Trophoblast cell (in vitro differentiated cells and primary cell): ENCODE measurements at regions not wholly inside any gene's neighbourhood (a gene's known extent, or its start where the extent isn't known, plus 50 kb on each side); places are given as distances from the start of the nearest gene placed in this dataset.

Source experiments
- DNase-seq, 2 donors: peaks; one replicate each; pipeline ENCODE4 v3.0.0-alpha.2; 2016
- H2AFZ ChIP-seq: 2 replicates; pipeline ENCODE4 v1.6.1; 2013; ENCODE audit warnings: low read length, moderate library complexity, mild to moderate bottlenecking; ENCODE audit not compliant: insufficient read depth, poor library complexity
- H2AK5ac ChIP-seq: 2 replicates; pipeline ENCODE4 v1.6.1; 2013; ENCODE audit warnings: mild to moderate bottlenecking, low read length
- H2BK120ac ChIP-seq: 2 replicates; pipeline ENCODE4 v1.6.1; 2013; ENCODE audit warnings: low read length, mild to moderate bottlenecking, moderate library complexity; ENCODE audit not compliant: insufficient read depth, poor library complexity
- H2BK12ac ChIP-seq: 2 replicates; pipeline ENCODE4 v1.6.1; 2013; ENCODE audit warnings: mild to moderate bottlenecking, low read length, moderate library complexity
- H2BK5ac ChIP-seq: 2 replicates; pipeline ENCODE4 v1.6.1; 2013; ENCODE audit warnings: low read length, low read depth, moderate library complexity, mild to moderate bottlenecking; ENCODE audit not compliant: poor library complexity
- H3K14ac ChIP-seq: 2 replicates; pipeline ENCODE4 v1.6.1; 2013; ENCODE audit warnings: mild to moderate bottlenecking, low read length
- H3K18ac ChIP-seq: 2 replicates; pipeline ENCODE4 v1.6.1; 2013; ENCODE audit warnings: mild to moderate bottlenecking, low read length
- H3K23ac ChIP-seq: 2 replicates; pipeline ENCODE4 v1.6.1; 2013; ENCODE audit warnings: low read length
- H3K27ac ChIP-seq: 2 replicates; pipeline ENCODE4 v1.5.1; 2013; ENCODE audit warnings: low read depth, mild to moderate bottlenecking, inconsistent platforms, low read length, moderate library complexity
- H3K27me3 ChIP-seq: 2 replicates; pipeline ENCODE4 v1.6.1; 2013; ENCODE audit warnings: inconsistent platforms, mild to moderate bottlenecking, low read length, moderate library complexity; ENCODE audit not compliant: insufficient read depth
- H3K36me3 ChIP-seq, 2 experiments: 1 replicate in 1 of 2; 2 replicates in 1 of 2; pipeline ENCODE4 v1.6.1; 2013; ENCODE audit warnings: low read length in 2 of 2, mild to moderate bottlenecking in 2 of 2, moderate library complexity in 1 of 2; ENCODE audit not compliant: insufficient read depth in 2 of 2, control insufficient read depth in 1 of 2
- H3K4ac ChIP-seq: 2 replicates; pipeline ENCODE4 v1.6.1; 2013; ENCODE audit warnings: low read depth, mild to moderate bottlenecking, low read length, moderate library complexity
- H3K4me1 ChIP-seq, 2 experiments: 1 replicate in 1 of 2; 2 replicates in 1 of 2; pipeline ENCODE4 v1.6.1; 2013; ENCODE audit warnings: low read length in 2 of 2, mild to moderate bottlenecking in 2 of 2, moderate library complexity in 1 of 2; ENCODE audit not compliant: insufficient read depth in 2 of 2, control insufficient read depth in 1 of 2
- H3K4me2 ChIP-seq: 2 replicates; pipeline ENCODE4 v1.6.1; 2013; ENCODE audit warnings: inconsistent platforms, mild to moderate bottlenecking, low read length, moderate library complexity
- H3K4me3 ChIP-seq: 2 replicates; pipeline ENCODE4 v1.5.1; 2013; ENCODE audit warnings: mild to moderate bottlenecking, low read depth, low read length, inconsistent platforms
- H3K79me1 ChIP-seq: one replicate; pipeline ENCODE4 v1.6.1; 2013; ENCODE audit warnings: low read length
- H3K79me2 ChIP-seq: 2 replicates; pipeline ENCODE4 v1.6.1; 2013; ENCODE audit warnings: low read length, mild to moderate bottlenecking; ENCODE audit not compliant: control insufficient read depth, insufficient read depth, poor library complexity
- H3K9ac ChIP-seq: 2 replicates; pipeline ENCODE4 v1.6.1; 2013; ENCODE audit warnings: mild to moderate bottlenecking, low read length
- H3K9me3 ChIP-seq: 2 replicates; pipeline ENCODE4 v1.6.1; 2013; ENCODE audit warnings: low read depth, mild to moderate bottlenecking, control low read depth, inconsistent platforms, low read length; ENCODE audit not compliant: insufficient read depth
- H4K12ac ChIP-seq: 2 replicates; pipeline ENCODE4 v1.6.1; 2013; ENCODE audit warnings: low read depth, mild to moderate bottlenecking, low read length, moderate library complexity
- H4K8ac ChIP-seq: 2 replicates; pipeline ENCODE4 v1.6.1; 2013; ENCODE audit warnings: low read depth, mild to moderate bottlenecking, low read length, moderate library complexity
- H4K91ac ChIP-seq: one replicate; pipeline ENCODE4 v1.6.1; 2013; ENCODE audit warnings: low read depth, mild to moderate bottlenecking, low read length, moderate library complexity
- WGBS: extraction: QIAGEN DNeasy Blood & Tissue Kit; methylation state at CpG from one replicate; pipeline ENCODE4 v1.1.7; 2013; ENCODE audit warnings: missing lambda C conversion rate; ENCODE audit not compliant: insufficient read length, insufficient coverage; ENCODE audit errors: extremely low coverage; 5-methylcytosine and 5-hydroxymethylcytosine counted together

GRCh38 chr3:109648027-109648426 is 310.7 kb upstream of the DPPA4 start:
- Histone ChIP-seq H3K4me3 (no peak overlapping the region), H3K79me2 (no peaks in the 10 kb centered on the region), H3K79me1 (no peaks in the 10 kb centered on the region), H2BK120ac (no peak overlapping the region), H4K91ac (no peak overlapping the region), H3K18ac (no peak overlapping the region), H3K9me3 (peaks cover 2% of the 10 kb centered on the region), H3K9ac (no peak overlapping the region), H2AK5ac (no peak overlapping the region), H4K8ac (no peak overlapping the region), H3K4ac (no peak overlapping the region), H3K36me3 (no peaks in the 10 kb centered on the region), H3K4me1 (no peaks in the 10 kb centered on the region), H3K4me2 (no peak overlapping the region), H2BK12ac (no peak overlapping the region), H3K14ac (no peak overlapping the region), H3K23ac (no peak overlapping the region), H3K27me3 (no peaks in the 10 kb centered on the region), H2BK5ac (no peak overlapping the region), H2AFZ (no peak overlapping the region), H3K27ac (no peak overlapping the region), H4K12ac (no peak overlapping the region)
- DNase-seq: no peak
- WGBS: no CpG with 5 or more reads among the region's 6 CpGs

DNA sequence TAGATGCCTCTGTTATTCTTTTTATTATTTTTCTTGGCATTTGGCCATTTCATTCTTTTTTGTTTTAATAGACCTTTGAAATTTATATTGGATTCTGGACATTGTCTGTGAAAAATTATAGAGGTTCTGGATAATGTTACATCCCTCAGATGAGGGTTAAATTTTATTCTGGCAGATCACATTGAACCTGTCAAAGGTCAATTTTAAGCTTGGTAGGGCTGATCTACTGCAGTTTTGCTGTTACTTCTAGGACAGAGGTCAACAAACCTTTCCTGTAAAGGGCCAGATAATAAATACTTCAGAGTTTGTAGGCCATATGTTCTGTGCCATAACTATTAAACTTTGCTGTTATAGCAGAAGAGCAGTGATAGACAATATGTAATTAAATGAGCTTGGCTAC is 318.9 kb upstream of the DPPA4 start:
- Histone ChIP-seq H3K18ac (no peak overlapping the region), H2AK5ac (no peak overlapping the region), H2BK120ac (no peak overlapping the region), H3K4ac (no peak overlapping the region), H3K9me3 (no peaks in the 10 kb centered on the region), H4K12ac (no peak overlapping the region), H4K91ac (no peak overlapping the region), H4K8ac (no peak overlapping the region), H2BK12ac (no peak overlapping the region), H3K14ac (no peak overlapping the region), H3K4me1 (no peaks in the 10 kb centered on the region), H3K4me3 (no peak overlapping the region), H3K79me1 (no peaks in the 10 kb centered on the region), H3K4me2 (no peak overlapping the region), H3K36me3 (no peaks in the 10 kb centered on the region), H3K79me2 (no peaks in the 10 kb centered on the region), H3K9ac (no peak overlapping the region), H3K23ac (no peak overlapping the region), H3K27ac (no peak overlapping the region), H2AFZ (no peak overlapping the region), H2BK5ac (no peak overlapping the region), H3K27me3 (no peaks in the 10 kb centered on the region)
- no peak for DNase-seq

DNA sequence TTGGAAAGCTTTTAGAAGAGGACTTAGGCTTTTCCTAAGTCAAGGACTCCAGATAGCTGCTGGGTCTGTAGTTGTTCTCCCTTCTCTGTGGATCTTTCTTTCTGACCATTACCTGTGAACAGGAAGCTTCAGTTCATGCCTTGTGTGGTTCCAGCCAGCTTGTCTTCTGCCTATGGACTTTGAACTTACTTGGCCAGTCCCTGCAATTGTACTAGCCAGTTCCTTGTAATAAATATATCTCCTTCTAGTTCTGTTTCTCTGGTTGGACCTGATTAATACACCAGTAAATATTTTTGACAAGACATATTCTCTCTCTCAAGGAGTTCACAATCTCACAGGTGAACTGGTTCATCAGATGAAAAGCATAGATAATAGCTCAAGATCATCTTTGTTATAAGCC is 341.3 kb upstream of the DPPA4 start:
- H2BK5ac ChIP-seq: no peak overlapping the region
- no peak overlapping the region for H2BK120ac ChIP-seq
- no peak overlapping the region for H2BK12ac ChIP-seq
- H3K79me1 ChIP-seq: no peaks in the 10 kb centered on the region
- H4K12ac ChIP-seq: no peak overlapping the region
- H3K9me3 ChIP-seq: peaks cover 2% of the 10 kb centered on the region
- no peak overlapping the region for H3K27ac ChIP-seq
- no peak overlapping the region for H3K14ac ChIP-seq
- no peaks in the 10 kb centered on the region for H3K79me2 ChIP-seq
- H3K27me3 ChIP-seq: no peaks in the 10 kb centered on the region
- H4K8ac ChIP-seq: no peak overlapping the region
- DNase-seq: no peak
- H2AK5ac ChIP-seq: no peak overlapping the region
- H4K91ac ChIP-seq: no peak overlapping the region
- H3K4me3 ChIP-seq: no peak overlapping the region
- no peak overlapping the region for H3K18ac ChIP-seq
- H3K4me1 ChIP-seq: no peaks in the 10 kb centered on the region
- H3K23ac ChIP-seq: no peak overlapping the region
- no peak overlapping the region for H3K4ac ChIP-seq
- no peak overlapping the region for H3K4me2 ChIP-seq
- H3K36me3 ChIP-seq: no peaks in the 10 kb centered on the region
- no peak overlapping the region for H2AFZ ChIP-seq
- H3K9ac ChIP-seq: no peak overlapping the region

GRCh38 chr3:109679664-109680063 is 342.3 kb upstream of the DPPA4 start:
- DNase-seq: no peak
- no peak overlapping the region for H2AK5ac ChIP-seq
- H4K91ac ChIP-seq: no peak overlapping the region
- H3K4me2 ChIP-seq: no peak overlapping the region
- peaks cover 2% of the 10 kb centered on the region for H3K9me3 ChIP-seq
- no peak overlapping the region for H3K27ac ChIP-seq
- no peaks in the 10 kb centered on the region for H3K27me3 ChIP-seq
- no peaks in the 10 kb centered on the region for H3K79me2 ChIP-seq
- WGBS: no CpG with 5 or more reads among the region's 4 CpGs
- no peak overlapping the region for H3K4ac ChIP-seq
- H2AFZ ChIP-seq: no peak overlapping the region
- H4K12ac ChIP-seq: no peak overlapping the region
- no peak overlapping the region for H4K8ac ChIP-seq
- H2BK120ac ChIP-seq: no peak overlapping the region
- H2BK12ac ChIP-seq: no peak overlapping the region
- no peak overlapping the region for H3K23ac ChIP-seq
- H3K79me1 ChIP-seq: no peaks in the 10 kb centered on the region
- H3K14ac ChIP-seq: no peak overlapping the region
- no peaks in the 10 kb centered on the region for H3K36me3 ChIP-seq
- no peak overlapping the region for H3K9ac ChIP-seq
- H3K18ac ChIP-seq: no peak overlapping the region
- H3K4me3 ChIP-seq: no peak overlapping the region
- no peaks in the 10 kb centered on the region for H3K4me1 ChIP-seq
- no peak overlapping the region for H2BK5ac ChIP-seq

DNA sequence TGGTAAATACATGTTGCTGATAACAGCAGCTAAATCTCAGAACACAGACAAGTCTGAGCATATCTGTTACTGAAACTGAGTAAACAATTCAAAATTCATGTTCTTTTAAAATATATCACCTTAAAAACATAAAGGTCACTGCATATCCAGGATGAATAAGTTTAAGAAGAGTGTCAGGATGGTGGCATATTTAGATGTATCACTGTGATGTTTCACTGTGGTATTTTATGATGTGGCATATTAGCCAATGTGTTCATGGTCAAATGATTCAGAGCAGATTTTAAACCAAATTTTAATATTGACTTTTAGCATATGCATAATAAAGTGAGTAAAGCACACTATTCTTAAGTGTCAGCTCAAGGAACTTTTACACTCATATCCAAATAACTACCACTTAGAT is 346.4 kb upstream of the DPPA4 start:
- DNase-seq: no peak
- Histone ChIP-seq H3K23ac (no peak overlapping the region), H3K79me2 (no peaks in the 10 kb centered on the region)

More for the DNA sequence above, 346.4 kb upstream of the DPPA4 start:
- no peak overlapping the region for H2AFZ ChIP-seq
- H3K4ac ChIP-seq: no peak overlapping the region
- H3K4me2 ChIP-seq: no peak overlapping the region
- H2BK12ac ChIP-seq: no peak overlapping the region
- no peak overlapping the region for H2BK120ac ChIP-seq
- no peaks in the 10 kb centered on the region for H3K4me1 ChIP-seq
- H3K79me1 ChIP-seq: no peaks in the 10 kb centered on the region
- H2AK5ac ChIP-seq: no peak overlapping the region
- H3K4me3 ChIP-seq: no peak overlapping the region
- peaks cover 2% of the 10 kb centered on the region for H3K9me3 ChIP-seq
- no peak overlapping the region for H4K12ac ChIP-seq
- no peaks in the 10 kb centered on the region for H3K27me3 ChIP-seq
- no peaks in the 10 kb centered on the region for H3K36me3 ChIP-seq
- no peak overlapping the region for H2BK5ac ChIP-seq
- no peak overlapping the region for H4K91ac ChIP-seq
- no peak overlapping the region for H3K9ac ChIP-seq
- H3K18ac ChIP-seq: no peak overlapping the region
- H3K27ac ChIP-seq: no peak overlapping the region
- H4K8ac ChIP-seq: no peak overlapping the region
- no peak overlapping the region for H3K14ac ChIP-seq
